HEK293T (cell line): ENCODE measurements at regions not wholly inside any gene's neighbourhood (a gene's known extent, or its start where the extent isn't known, plus 50 kb on each side); places are given as distances from the start of the nearest gene placed in this dataset.

Source experiments
- CTCF ChIA-PET: fragments of 350-600 bp; formaldehyde crosslinking; extraction: SDS; loops from one replicate; lab custom pipeline; 2021; ENCODE audit warnings: antibody characterized with exemption, inconsistent platforms; lab: Yijun Ruan, JAX
- POLR2A ChIA-PET: fragments of 350-600 bp; formaldehyde crosslinking; extraction: SDS; loops from one replicate; lab custom pipeline; 2020; ENCODE audit warnings: antibody characterized with exemption, inconsistent platforms; lab: Yijun Ruan, JAX
- DNase-seq: peaks from one replicate; pipeline ENCODE4 v3.0.0; 2012; ENCODE audit warnings: mixed read lengths; ENCODE audit errors: extremely low spot score
- ARNT ChIP-seq: fragments of 450-650 bp; IDR thresholded peaks from 2 replicates; pipeline ENCODE4 v1.6.1; 2017; ENCODE audit warnings: mild to moderate bottlenecking
- BHLHE40 ChIP-seq: fragments of 450-650 bp; IDR thresholded peaks from 2 replicates; pipeline ENCODE4 v1.6.1; 2016; ENCODE audit warnings: mild to moderate bottlenecking, moderate library complexity, borderline replicate concordance
- CTBP1 ChIP-seq: fragments of 450-650 bp; IDR thresholded peaks from 2 replicates; pipeline ENCODE4 v1.6.1; 2016; ENCODE audit warnings: borderline replicate concordance
- ELF4 ChIP-seq: fragments of 450-650 bp; IDR thresholded peaks from 2 replicates; pipeline ENCODE4 v1.6.1; 2017; ENCODE audit warnings: antibody characterized with exemption
- FOXA1 ChIP-seq: fragments of 450-650 bp; IDR thresholded peaks from 2 replicates; pipeline ENCODE4 v1.6.1; 2016; ENCODE audit warnings: mild to moderate bottlenecking
- FOXK2 ChIP-seq: fragments of 450-650 bp; IDR thresholded peaks from 2 replicates; pipeline ENCODE4 v1.6.1; 2016; ENCODE audit warnings: mild to moderate bottlenecking
- FOXM1 ChIP-seq: fragments of 450-650 bp; IDR thresholded peaks from 2 replicates; pipeline ENCODE4 v1.6.1; 2017; ENCODE audit warnings: mild to moderate bottlenecking, borderline replicate concordance
- HDGF ChIP-seq: fragments of 450-650 bp; IDR thresholded peaks from 2 replicates; pipeline ENCODE4 v1.6.1; 2017; ENCODE audit warnings: antibody characterized with exemption, borderline replicate concordance
- L3MBTL2 ChIP-seq: fragments of 450-650 bp; conservative IDR thresholded peaks from 2 replicates; pipeline ENCODE4 v1.6.1; 2016; ENCODE audit warnings: mild to moderate bottlenecking
- LEF1 ChIP-seq: fragments of 450-650 bp; IDR thresholded peaks from 2 replicates; pipeline ENCODE4 v1.6.1; 2017; ENCODE audit warnings: mild to moderate bottlenecking, borderline replicate concordance
- NFRKB ChIP-seq: fragments of 450-650 bp; IDR thresholded peaks from 2 replicates; pipeline ENCODE4 v1.6.1; 2016; ENCODE audit warnings: mild to moderate bottlenecking, moderate library complexity
- SP1 ChIP-seq: fragments of 450-650 bp; IDR thresholded peaks from 2 replicates; pipeline ENCODE4 v1.6.1; 2017
- SUZ12 ChIP-seq: fragments of 450-650 bp; IDR thresholded peaks from 2 replicates; pipeline ENCODE4 v1.6.1; 2016; ENCODE audit warnings: mild to moderate bottlenecking
- TARDBP ChIP-seq: fragments of 450-650 bp; IDR thresholded peaks from 2 replicates; pipeline ENCODE4 v1.6.1; 2016
- ZNF384 ChIP-seq: fragments of 450-650 bp; IDR thresholded peaks from 2 replicates; pipeline ENCODE4 v1.6.1; 2016
- TF ChIP-seq, protein P1 (sequence below): fragments of 450-650 bp; IDR thresholded peaks from 2 replicates; pipeline ENCODE4 v1.6.1; 2016

DNA sequence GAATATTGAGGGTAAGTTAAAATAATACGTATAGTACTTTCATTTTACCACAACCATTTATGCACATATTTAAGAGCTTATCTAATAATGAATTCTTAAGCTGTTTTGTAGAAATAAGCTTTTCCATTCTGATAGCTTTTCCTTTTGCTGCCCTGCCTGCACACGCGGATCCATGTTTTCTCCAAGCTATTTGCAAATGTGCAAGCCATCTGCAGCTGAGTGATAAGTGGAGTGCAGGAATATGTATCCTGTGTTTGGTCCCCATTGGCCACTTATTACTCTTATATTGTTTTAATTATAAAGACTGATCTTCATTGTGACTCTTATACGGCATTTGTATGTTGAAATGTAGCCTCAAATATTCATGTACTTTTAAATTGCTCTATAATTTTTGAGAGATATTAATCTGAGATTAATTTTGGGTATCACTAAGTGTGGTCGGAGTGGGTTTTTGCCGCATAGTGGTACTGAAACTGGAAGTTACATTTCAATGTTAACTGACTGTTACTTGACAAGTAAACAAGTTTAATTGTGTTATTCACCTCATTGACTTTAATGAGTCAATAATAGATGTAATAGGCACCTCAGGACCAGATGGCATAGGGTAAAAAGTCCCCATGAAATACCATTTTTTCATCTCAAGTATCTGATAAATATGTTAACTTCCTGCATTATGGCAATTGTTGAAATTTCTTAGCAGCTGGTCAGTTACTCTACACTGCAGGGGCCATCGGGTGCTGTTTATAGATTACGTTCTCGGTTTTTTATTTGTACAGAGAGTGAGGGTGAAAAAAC, 1567.4 kb downstream of the EFNB2 start:
- DNase-seq, result no peak
- CTCF ChIA-PET, result no interaction called here
- POLR2A ChIA-PET, result no interaction called here
- TF ChIP-seq ZNF384 (no peak), HDGF (no peak), TARDBP (no peak), CTBP1 (no peak), ELF4 (no peak), SUZ12 (no peak), ARNT (no peak), SP1 (no peak), FOXK2 (no peak), LEF1 (no peak), L3MBTL2 (no peak)
- TF ChIP-seq, protein P1, sequence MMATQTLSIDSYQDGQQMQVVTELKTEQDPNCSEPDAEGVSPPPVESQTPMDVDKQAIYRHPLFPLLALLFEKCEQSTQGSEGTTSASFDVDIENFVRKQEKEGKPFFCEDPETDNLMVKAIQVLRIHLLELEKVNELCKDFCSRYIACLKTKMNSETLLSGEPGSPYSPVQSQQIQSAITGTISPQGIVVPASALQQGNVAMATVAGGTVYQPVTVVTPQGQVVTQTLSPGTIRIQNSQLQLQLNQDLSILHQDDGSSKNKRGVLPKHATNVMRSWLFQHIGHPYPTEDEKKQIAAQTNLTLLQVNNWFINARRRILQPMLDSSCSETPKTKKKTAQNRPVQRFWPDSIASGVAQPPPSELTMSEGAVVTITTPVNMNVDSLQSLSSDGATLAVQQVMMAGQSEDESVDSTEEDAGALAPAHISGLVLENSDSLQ, result no peak

DNA sequence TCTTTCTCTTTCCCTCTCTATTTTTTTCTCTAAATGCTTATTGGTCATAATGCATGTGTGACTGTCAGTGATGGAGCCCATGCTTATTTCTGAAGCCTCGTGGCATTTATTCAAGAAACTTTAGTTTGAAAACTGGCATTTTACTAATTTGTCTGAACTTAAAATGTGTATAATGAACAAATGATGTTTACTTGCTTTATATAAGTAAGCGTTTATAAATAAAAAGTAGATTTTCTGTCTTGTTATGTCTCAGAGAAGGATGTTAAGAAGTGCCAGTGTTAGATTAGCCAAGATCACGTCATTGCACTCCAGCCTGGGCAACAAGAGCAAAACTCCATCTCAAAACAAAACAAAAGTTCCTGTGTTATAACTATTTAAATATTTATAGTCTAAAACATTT, 1568.1 kb downstream of the EFNB2 start:
- CTCF ChIA-PET, result no interaction called here
- DNase-seq, result no peak
- POLR2A ChIA-PET, result no interaction called here
- no peak for TF ChIP-seq L3MBTL2
- no peak for TF ChIP-seq FOXK2
- TF ChIP-seq CTBP1, result no peak

DNA sequence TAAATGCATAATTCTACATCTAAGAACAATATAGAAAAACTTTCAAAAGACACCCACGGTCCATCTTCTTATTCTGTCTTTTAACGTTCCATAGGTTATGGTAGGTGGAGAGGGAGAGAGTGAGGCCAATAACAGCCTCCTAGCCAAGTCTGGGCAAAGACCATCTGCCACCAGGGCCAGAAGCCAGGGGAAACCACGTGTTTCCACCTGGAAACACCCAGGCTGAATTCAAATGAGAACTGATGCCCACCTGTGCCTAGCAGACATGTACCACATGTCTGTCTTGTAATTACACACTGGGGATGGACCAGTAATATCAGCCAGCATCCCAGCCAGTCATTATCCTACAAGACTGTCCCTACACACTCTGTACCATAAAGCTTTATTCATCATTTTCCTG, 1573.1 kb downstream of the EFNB2 start:
- no peak for DNase-seq
- POLR2A ChIA-PET, result no interaction called here
- CTCF ChIA-PET, result no interaction called here
- TF ChIP-seq CTBP1 (no peak), SUZ12 (no peak), NFRKB (no peak), ELF4 (no peak), TARDBP (no peak), ZNF384 (no peak), BHLHE40 (no peak)

DNA sequence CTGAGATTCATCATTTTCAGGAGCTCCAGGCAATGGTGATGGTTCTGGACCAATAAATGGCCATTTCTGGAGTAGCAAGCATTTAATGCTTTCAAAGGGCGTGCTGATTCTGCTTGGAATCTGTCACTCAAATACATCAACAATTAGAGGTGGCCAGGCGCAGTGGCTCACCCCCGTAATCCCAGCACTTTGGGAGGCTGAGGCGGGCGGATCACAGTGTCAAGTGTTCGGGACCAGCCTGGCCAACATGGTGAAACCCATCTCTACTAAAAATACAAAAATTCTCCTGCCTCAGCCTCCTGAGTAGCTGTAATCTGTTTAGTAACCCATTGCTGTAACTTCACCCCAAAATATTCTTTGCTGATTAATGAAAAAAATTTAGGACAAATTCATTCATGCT, 1574.2 kb downstream of the EFNB2 start:
- CTCF ChIA-PET, result interaction anchor here (0.6 kb wide), 1 partner anchor 20 kb away, joined by 3 read pairs; no protein-coding TSS in a partner anchor
- no peak for DNase-seq
- POLR2A ChIA-PET, result no interaction called here
- TF ChIP-seq SUZ12 (no peak), SP1 (no peak), TARDBP (no peak), HDGF (no peak), LEF1 (no peak), ZNF384 (no peak), BHLHE40 (no peak), CTBP1 (no peak), L3MBTL2 (no peak), ARNT (no peak), ELF4 (no peak), FOXM1 (no peak)
- TF ChIP-seq, protein P1, result no peak

DNA sequence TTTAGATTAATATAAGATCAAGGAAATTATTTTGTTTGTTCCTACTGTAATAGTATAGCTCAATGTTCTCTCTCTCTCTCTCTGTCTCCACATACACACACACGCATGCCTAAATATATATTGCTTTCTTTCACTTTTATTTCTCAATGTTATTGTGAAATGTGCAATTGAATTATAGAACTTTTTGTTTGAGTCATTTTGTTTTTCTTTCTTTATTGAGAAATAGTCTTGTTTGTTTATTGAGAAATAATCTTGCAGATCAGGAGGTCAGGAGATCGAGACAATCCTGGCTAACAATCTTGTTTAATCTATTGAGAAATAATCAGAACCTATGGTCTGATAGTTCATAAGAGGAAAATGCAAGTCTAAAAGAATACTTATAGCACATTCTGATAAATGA, 1581.3 kb downstream of the EFNB2 start:
- no peak for DNase-seq
- ChIA-PET CTCF (no interaction called here), POLR2A (no interaction called here)
- TF ChIP-seq FOXA1 (no peak), HDGF (no peak), BHLHE40 (no peak), TARDBP (no peak), L3MBTL2 (no peak), NFRKB (no peak), ELF4 (no peak), CTBP1 (no peak), FOXM1 (no peak), SUZ12 (no peak)
- TF ChIP-seq, protein P1, result no peak

DNA sequence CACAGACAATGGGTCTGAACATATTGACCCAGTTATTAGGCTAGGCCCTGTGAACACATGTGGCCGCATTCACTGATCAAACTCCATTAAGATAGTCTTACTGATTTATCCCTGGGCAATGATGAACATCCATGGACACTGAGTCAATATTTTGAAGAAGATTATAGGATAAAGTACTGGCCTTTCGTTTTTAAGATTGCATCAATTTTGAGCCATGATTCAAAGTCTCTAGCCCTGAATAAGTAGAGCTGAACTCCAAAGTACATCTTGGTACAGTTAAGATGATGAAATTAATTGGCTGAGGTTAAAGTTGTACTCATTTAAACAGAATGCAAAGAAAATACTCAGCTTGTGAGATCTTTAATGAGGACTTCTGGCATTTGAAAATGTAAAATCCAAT, 1581.9 kb downstream of the EFNB2 start:
- TF ChIP-seq ARNT, result no peak
- TF ChIP-seq LEF1, result no peak
- no peak for TF ChIP-seq FOXA1
- TF ChIP-seq HDGF, result no peak
- no peak for TF ChIP-seq ZNF384
- TF ChIP-seq SP1, result no peak
- no peak for TF ChIP-seq FOXK2
- no peak for TF ChIP-seq L3MBTL2
- TF ChIP-seq CTBP1, result no peak
- no peak for TF ChIP-seq TARDBP
- POLR2A ChIA-PET, result no interaction called here
- CTCF ChIA-PET, result no interaction called here
- no peak for DNase-seq
